Cardiac muscle cell (in vitro differentiated cells and primary cell): ENCODE measurements at regions not wholly inside any gene's neighbourhood (a gene's known extent, or its start where the extent isn't known, plus 50 kb on each side); places are given as distances from the start of the nearest gene placed in this dataset.

Experiments
- DNase-seq, 2 donors: peaks; one replicate each; pipeline versions ENCODE4 v3.0.0 to v3.0.0-alpha.2; 2010 to 2017; ENCODE audit warnings: low read depth in 1 of 2, low spot score in 1 of 2
- H3K27ac ChIP-seq: fragments of 200-600 bp; sonication (generic); 2 replicates; pipeline ENCODE4 v1.5.1; 2016
- H3K27me3 ChIP-seq: fragments of 200-600 bp; sonication (generic); 2 replicates; pipeline ENCODE4 v1.6.0; 2016; ENCODE audit warnings: control low read depth
- H3K36me3 ChIP-seq: fragments of 200-600 bp; sonication (generic); 2 replicates; pipeline ENCODE4 v1.5.1; 2016; ENCODE audit warnings: control low read depth
- H3K4me1 ChIP-seq: fragments of 200-600 bp; sonication (generic); 2 replicates; pipeline ENCODE4 v1.8.1; 2017; ENCODE audit warnings: low read depth, mild to moderate bottlenecking, mixed run types
- H3K4me3 ChIP-seq: fragments of 200-600 bp; sonication (generic); 2 replicates; pipeline ENCODE4 v1.5.1; 2016; ENCODE audit warnings: mild to moderate bottlenecking
- H3K9me3 ChIP-seq: fragments of 200-600 bp; sonication (generic); 2 replicates; pipeline ENCODE4 v1.5.1; 2017; ENCODE audit warnings: low read depth, mild to moderate bottlenecking, control low read depth
- CTCF ChIP-seq: IDR thresholded peaks from 2 replicates; pipeline ENCODE4 v1.5.1; 2012; ENCODE audit warnings: low read depth, mild to moderate bottlenecking, low read length

GRCh38 chr2:18413676-18414396, 146.6 kb downstream of the RDH14 start:
- no peak for TF ChIP-seq CTCF
- Histone ChIP-seq H3K27me3 (no peaks in the 10 kb centered on the region), H3K27ac (no peak overlapping the region), H3K4me1 (no peaks in the 10 kb centered on the region), H3K9me3 (no peaks in the 10 kb centered on the region), H3K4me3 (no peak overlapping the region), H3K36me3 (no peaks in the 10 kb centered on the region)
- peak in 1 of 2 donors; percentile 87 for DNase-seq

GRCh38 chr2:18412980-18413675, 147.3 kb downstream of the RDH14 start:
- no peak for TF ChIP-seq CTCF
- peak in 1 of 2 donors; percentile 34 for DNase-seq
- no peaks in the 10 kb centered on the region for H3K27me3 ChIP-seq
- H3K27ac ChIP-seq = no peak overlapping the region
- no peaks in the 10 kb centered on the region for H3K36me3 ChIP-seq
- H3K9me3 ChIP-seq = no peaks in the 10 kb centered on the region
- H3K4me1 ChIP-seq = no peaks in the 10 kb centered on the region
- no peak overlapping the region for H3K4me3 ChIP-seq

- H3K36me3 ChIP-seq = no peaks in the 10 kb centered on the region
- peaks cover under 1% of the 10 kb centered on the region for H3K4me1 ChIP-seq
- no peaks in the 10 kb centered on the region for H3K9me3 ChIP-seq
- no peak overlapping the region for H3K4me3 ChIP-seq
- no peaks in the 10 kb centered on the region for H3K27me3 ChIP-seq
- DNase-seq = no peak
- TF ChIP-seq CTCF = no peak
- H3K27ac ChIP-seq = no peak overlapping the region
Observed at GRCh38 chr2:18411626-18412025, 148.8 kb downstream of the RDH14 start.

- Histone ChIP-seq H3K9me3 (no peaks in the 10 kb centered on the region), H3K27me3 (no peaks in the 10 kb centered on the region), H3K4me3 (no peak overlapping the region), H3K36me3 (no peaks in the 10 kb centered on the region), H3K4me1 (peaks cover 4% of the 10 kb centered on the region), H3K27ac (no peak overlapping the region)
- TF ChIP-seq CTCF = peak; percentile 19
- DNase-seq = no peak
Observed at GRCh38 chr2:18410543-18410942, 149.9 kb downstream of the RDH14 start.

GRCh38 chr2:18408638-18409037, 151.8 kb downstream of the RDH14 start:
- Histone ChIP-seq H3K27me3 (no peaks in the 10 kb centered on the region), H3K4me1 (peaks cover 4% of the 10 kb centered on the region), H3K9me3 (no peaks in the 10 kb centered on the region), H3K27ac (no peak overlapping the region), H3K36me3 (no peaks in the 10 kb centered on the region), H3K4me3 (no peak overlapping the region)
- TF ChIP-seq CTCF = no peak
- no peak for DNase-seq
